ENCODE measurements at regions not wholly inside any gene's neighbourhood (a gene's known extent, or its start where the extent isn't known, plus 50 kb on each side); places are given as distances from the start of the nearest gene placed in this dataset.

GRCh38 chr1:81220614-81221071 is 580.1 kb upstream of the ADGRL2 start:
- Histone ChIP-seq H3K27me3 (ENCODE audit: control insufficient read depth in 1 of 2, insufficient read depth in 2 of 2, low read length in 2 of 2) (no peaks in the 10 kb centered on the region), H3K9ac (ENCODE audit: low read length) (no peak overlapping the region), H3K9me3 (ENCODE audit: low read length) (no peaks in the 10 kb centered on the region), H3K4me1 (ENCODE audit: insufficient read depth, low read length) (no peaks in the 10 kb centered on the region), H3K27ac (ENCODE audit: low read depth, low read length) (no peak overlapping the region), H3K4me3 (ENCODE audit: low read depth in 1 of 2, low read length in 2 of 2) (no peak overlapping the region), H3K36me3 (ENCODE audit: insufficient read depth, low read length) (no peaks in the 10 kb centered on the region)

DNA sequence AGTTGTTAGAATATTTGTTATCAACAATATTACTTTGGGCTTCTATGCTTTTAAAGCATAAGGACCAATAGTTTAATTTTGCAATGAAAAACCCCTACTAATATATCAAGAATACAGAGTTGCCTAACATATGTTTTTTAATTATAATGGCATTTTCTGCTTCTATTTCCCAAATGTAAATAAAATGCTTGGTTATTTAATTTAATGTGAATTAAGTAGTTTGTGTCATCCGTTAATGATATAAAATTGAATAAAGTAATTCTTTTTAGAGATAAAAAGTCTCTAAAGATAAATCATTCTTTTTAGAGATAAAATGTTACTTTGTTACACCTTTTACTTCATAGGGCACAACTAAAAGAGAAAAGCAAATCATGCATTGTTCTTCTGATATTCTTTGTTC is 583.7 kb upstream of the ADGRL2 start:
- Histone ChIP-seq H3K36me3 (ENCODE audit: insufficient read depth, low read length) (no peaks in the 10 kb centered on the region), H3K9ac (ENCODE audit: low read length) (no peak overlapping the region), H3K9me3 (ENCODE audit: low read length) (no peaks in the 10 kb centered on the region), H3K4me1 (ENCODE audit: insufficient read depth, low read length) (no peaks in the 10 kb centered on the region), H3K27ac (ENCODE audit: low read depth, low read length) (no peak overlapping the region), H3K27me3 (ENCODE audit: control insufficient read depth in 1 of 2, insufficient read depth in 2 of 2, low read length in 2 of 2) (no peaks in the 10 kb centered on the region), H3K4me3 (ENCODE audit: low read depth in 1 of 2, low read length in 2 of 2) (no peak overlapping the region)

- H3K9ac ChIP-seq (ENCODE audit: low read length), result no peak overlapping the region
- no peaks in the 10 kb centered on the region for H3K27me3 ChIP-seq (ENCODE audit: control insufficient read depth in 1 of 2, insufficient read depth in 2 of 2, low read length in 2 of 2)
- no peaks in the 10 kb centered on the region for H3K4me1 ChIP-seq (ENCODE audit: insufficient read depth, low read length)
- no peaks in the 10 kb centered on the region for H3K9me3 ChIP-seq (ENCODE audit: low read length)
- no peaks in the 10 kb centered on the region for H3K36me3 ChIP-seq (ENCODE audit: insufficient read depth, low read length)
- no peak overlapping the region for H3K4me3 ChIP-seq (ENCODE audit: low read depth in 1 of 2, low read length in 2 of 2)
- no peak overlapping the region for H3K27ac ChIP-seq (ENCODE audit: low read depth, low read length)
These were observed 587.5 kb upstream of the ADGRL2 start for GRCh38 chr1:81213279-81213678.

GRCh38 chr1:81209461-81209860 is 591.3 kb upstream of the ADGRL2 start:
- no peaks in the 10 kb centered on the region for H3K4me1 ChIP-seq (ENCODE audit: insufficient read depth, low read length)
- no peak overlapping the region for H3K9ac ChIP-seq (ENCODE audit: low read length)
- no peaks in the 10 kb centered on the region for H3K27me3 ChIP-seq (ENCODE audit: control insufficient read depth in 1 of 2, insufficient read depth in 2 of 2, low read length in 2 of 2)
- H3K9me3 ChIP-seq (ENCODE audit: low read length), result no peaks in the 10 kb centered on the region
- no peak overlapping the region for H3K4me3 ChIP-seq (ENCODE audit: low read depth in 1 of 2, low read length in 2 of 2)
- H3K27ac ChIP-seq (ENCODE audit: low read depth, low read length), result no peak overlapping the region
- no peaks in the 10 kb centered on the region for H3K36me3 ChIP-seq (ENCODE audit: insufficient read depth, low read length)

DNA sequence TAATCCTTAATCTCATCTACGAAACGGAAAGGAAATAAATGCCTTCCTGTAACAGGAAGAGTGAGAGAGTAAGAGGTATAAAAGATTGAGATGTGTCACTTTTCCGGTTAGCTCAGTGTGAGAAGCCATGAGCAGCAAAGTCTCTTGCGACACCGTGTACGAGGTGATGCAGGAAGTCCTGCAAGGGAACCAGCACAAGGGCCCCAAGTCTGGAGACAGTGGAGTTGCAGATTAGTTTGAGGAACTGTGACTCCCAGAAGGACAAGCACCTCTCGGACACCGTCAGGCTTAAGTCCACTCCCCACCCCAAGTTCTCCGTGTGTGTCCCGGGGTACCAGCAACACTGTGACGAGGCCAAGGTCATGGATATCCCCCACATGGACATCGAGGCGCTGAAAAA is 592.3 kb upstream of the ADGRL2 start:
- Histone ChIP-seq H3K27me3 (ENCODE audit: control insufficient read depth in 1 of 2, insufficient read depth in 2 of 2, low read length in 2 of 2) (no peaks in the 10 kb centered on the region), H3K4me3 (ENCODE audit: low read depth in 1 of 2, low read length in 2 of 2) (no peak overlapping the region), H3K9me3 (ENCODE audit: low read length) (no peaks in the 10 kb centered on the region), H3K36me3 (ENCODE audit: insufficient read depth, low read length) (no peaks in the 10 kb centered on the region), H3K27ac (ENCODE audit: low read depth, low read length) (no peak overlapping the region), H3K9ac (ENCODE audit: low read length) (no peak overlapping the region), H3K4me1 (ENCODE audit: insufficient read depth, low read length) (no peaks in the 10 kb centered on the region)

GRCh38 chr1:81205956-81206355 is 594.8 kb upstream of the ADGRL2 start:
- H3K27ac ChIP-seq (ENCODE audit: low read depth, low read length), result no peak overlapping the region
- H3K27me3 ChIP-seq (ENCODE audit: control insufficient read depth in 1 of 2, insufficient read depth in 2 of 2, low read length in 2 of 2), result no peaks in the 10 kb centered on the region
- no peaks in the 10 kb centered on the region for H3K4me1 ChIP-seq (ENCODE audit: insufficient read depth, low read length)
- H3K36me3 ChIP-seq (ENCODE audit: insufficient read depth, low read length), result no peaks in the 10 kb centered on the region
- no peaks in the 10 kb centered on the region for H3K9me3 ChIP-seq (ENCODE audit: low read length)
- no peak overlapping the region for H3K9ac ChIP-seq (ENCODE audit: low read length)
- no peak overlapping the region for H3K4me3 ChIP-seq (ENCODE audit: low read depth in 1 of 2, low read length in 2 of 2)

DNA sequence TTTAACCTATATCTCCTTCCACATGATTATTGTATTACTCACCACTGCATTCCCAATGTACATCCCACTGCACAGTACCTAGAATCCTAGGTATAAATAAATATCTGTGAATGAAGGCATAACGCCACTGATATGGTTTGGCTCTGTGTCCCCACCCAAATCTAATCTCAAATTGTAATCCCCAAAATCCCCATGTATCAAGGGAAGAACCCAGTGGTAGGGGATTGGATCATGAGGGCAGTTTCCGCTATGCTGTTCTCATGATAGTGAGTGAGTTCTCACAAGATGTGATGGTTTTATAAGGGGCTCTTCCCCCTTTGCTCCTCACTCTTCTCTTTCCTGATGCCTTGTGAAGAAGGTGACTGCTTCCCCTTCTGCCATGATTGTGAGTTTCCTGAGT is 599.0 kb upstream of the ADGRL2 start:
- Histone ChIP-seq H3K27ac (ENCODE audit: low read depth, low read length) (no peak overlapping the region), H3K27me3 (ENCODE audit: control insufficient read depth in 1 of 2, insufficient read depth in 2 of 2, low read length in 2 of 2) (no peaks in the 10 kb centered on the region), H3K4me3 (ENCODE audit: low read depth in 1 of 2, low read length in 2 of 2) (no peak overlapping the region), H3K9ac (ENCODE audit: low read length) (no peak overlapping the region), H3K36me3 (ENCODE audit: insufficient read depth, low read length) (no peaks in the 10 kb centered on the region), H3K4me1 (ENCODE audit: insufficient read depth, low read length) (no peaks in the 10 kb centered on the region), H3K9me3 (ENCODE audit: low read length) (no peaks in the 10 kb centered on the region)

DNA sequence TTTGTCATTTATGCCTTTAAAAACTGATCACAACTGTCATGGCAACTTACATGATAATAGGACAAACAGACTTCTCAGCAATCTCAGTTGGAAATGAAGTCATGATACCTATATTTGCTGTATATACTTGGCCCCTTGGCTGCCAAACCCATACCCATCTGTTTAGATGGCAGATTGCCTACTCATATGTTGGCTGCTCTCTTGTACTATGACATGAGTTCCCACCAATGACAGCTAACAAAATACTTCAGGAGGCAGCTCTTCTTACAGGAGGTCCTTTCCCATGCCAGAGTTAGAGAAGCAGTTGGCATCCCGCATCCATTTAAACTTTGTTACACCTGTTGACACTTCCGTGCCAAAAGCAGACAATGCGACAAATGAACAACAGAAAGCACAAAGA is 603.1 kb upstream of the ADGRL2 start:
- H3K4me1 ChIP-seq (ENCODE audit: insufficient read depth, low read length), result no peaks in the 10 kb centered on the region
- H3K27ac ChIP-seq (ENCODE audit: low read depth, low read length), result no peak overlapping the region
- no peak overlapping the region for H3K4me3 ChIP-seq (ENCODE audit: low read depth in 1 of 2, low read length in 2 of 2)
- H3K9ac ChIP-seq (ENCODE audit: low read length), result no peak overlapping the region
- H3K27me3 ChIP-seq (ENCODE audit: control insufficient read depth in 1 of 2, insufficient read depth in 2 of 2, low read length in 2 of 2), result no peaks in the 10 kb centered on the region
- H3K9me3 ChIP-seq (ENCODE audit: low read length), result no peaks in the 10 kb centered on the region
- no peaks in the 10 kb centered on the region for H3K36me3 ChIP-seq (ENCODE audit: insufficient read depth, low read length)

DNA sequence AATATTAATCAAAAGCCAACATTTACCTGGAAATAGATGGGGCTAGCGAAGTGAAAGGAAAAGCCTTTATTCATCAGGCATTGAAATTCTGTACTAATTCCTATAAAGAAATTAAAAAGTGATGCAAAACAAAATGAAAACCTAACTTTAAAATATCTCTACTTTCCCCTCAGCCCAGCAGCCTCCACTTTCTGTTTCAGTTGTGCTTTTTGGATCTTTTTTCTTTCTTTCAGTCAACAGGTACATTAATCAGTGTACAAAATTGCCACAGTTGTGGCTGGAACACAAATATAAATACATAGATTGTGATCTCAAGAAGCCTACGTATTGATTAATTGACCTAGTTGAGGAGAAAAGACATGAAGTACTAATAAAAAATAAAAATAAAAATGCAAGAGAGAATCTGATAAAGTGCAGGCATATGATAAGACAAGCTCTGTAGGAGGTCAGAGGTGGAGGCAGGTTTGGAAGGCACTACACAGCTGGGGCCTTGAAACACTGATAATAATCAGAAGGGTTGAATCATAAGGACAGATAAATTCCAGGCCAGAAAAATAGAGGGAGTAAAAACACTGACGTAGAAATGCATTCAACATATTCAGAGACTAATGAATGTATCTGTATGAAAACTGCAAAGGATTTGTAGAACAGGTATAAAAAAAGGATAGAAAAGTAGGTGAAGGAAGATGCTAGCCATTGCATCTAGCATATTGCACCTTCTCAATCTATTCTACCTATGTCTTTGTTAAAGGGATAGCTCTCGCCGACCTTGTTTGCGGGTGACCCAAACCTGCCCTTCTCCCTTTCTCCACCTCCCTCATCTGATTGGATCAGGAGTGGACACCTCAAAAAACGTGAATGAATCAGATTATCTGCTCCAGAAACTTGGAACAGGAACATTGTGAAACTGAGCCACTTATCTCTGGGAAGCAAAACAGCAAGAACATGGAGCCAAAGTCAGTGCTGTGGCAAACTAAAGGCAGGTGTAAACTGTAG is 607.8 kb upstream of the ADGRL2 start:
- H3K9me3 ChIP-seq (ENCODE audit: low read length), result no peaks in the 10 kb centered on the region
- H3K9ac ChIP-seq (ENCODE audit: low read length), result no peak overlapping the region
- no peaks in the 10 kb centered on the region for H3K36me3 ChIP-seq (ENCODE audit: insufficient read depth, low read length)
- H3K27ac ChIP-seq (ENCODE audit: low read depth, low read length), result no peak overlapping the region
- no peaks in the 10 kb centered on the region for H3K27me3 ChIP-seq (ENCODE audit: control insufficient read depth in 1 of 2, insufficient read depth in 2 of 2, low read length in 2 of 2)
- H3K4me1 ChIP-seq (ENCODE audit: insufficient read depth, low read length), result no peaks in the 10 kb centered on the region
- H3K4me3 ChIP-seq (ENCODE audit: low read depth in 1 of 2, low read length in 2 of 2), result no peak overlapping the region

GRCh38 chr1:81190003-81190402 is 610.7 kb upstream of the ADGRL2 start:
- Histone ChIP-seq H3K9ac (ENCODE audit: low read length) (no peak overlapping the region), H3K4me1 (ENCODE audit: insufficient read depth, low read length) (no peaks in the 10 kb centered on the region), H3K4me3 (ENCODE audit: low read depth in 1 of 2, low read length in 2 of 2) (no peak overlapping the region), H3K9me3 (ENCODE audit: low read length) (no peaks in the 10 kb centered on the region), H3K27ac (ENCODE audit: low read depth, low read length) (no peak overlapping the region), H3K27me3 (ENCODE audit: control insufficient read depth in 1 of 2, insufficient read depth in 2 of 2, low read length in 2 of 2) (no peaks in the 10 kb centered on the region), H3K36me3 (ENCODE audit: insufficient read depth, low read length) (no peaks in the 10 kb centered on the region)

DNA sequence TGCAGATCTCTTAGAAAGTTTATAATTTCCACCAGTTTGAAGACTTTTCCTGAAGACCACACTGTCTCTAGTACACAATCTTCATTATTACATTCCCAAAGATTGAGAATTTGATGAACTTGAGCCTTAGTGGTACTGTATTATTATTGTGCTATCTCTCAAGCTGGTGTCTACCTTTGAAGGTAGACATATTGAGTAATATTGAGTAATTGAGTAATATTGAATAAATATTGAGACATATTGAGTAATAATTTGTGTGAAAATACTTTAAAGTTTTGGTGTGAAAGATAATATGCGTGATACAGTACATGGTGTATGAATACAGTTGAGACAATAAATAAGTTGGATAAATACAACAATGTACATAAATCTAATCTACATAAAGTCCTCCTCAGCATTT is 613.1 kb upstream of the ADGRL2 start:
- H3K9me3 ChIP-seq (ENCODE audit: low read length), result no peaks in the 10 kb centered on the region

GRCh38 chr1:81186261-81186660 is 614.5 kb upstream of the ADGRL2 start:
- Histone ChIP-seq H3K36me3 (ENCODE audit: insufficient read depth, low read length) (no peaks in the 10 kb centered on the region), H3K9me3 (ENCODE audit: low read length) (no peaks in the 10 kb centered on the region), H3K4me3 (ENCODE audit: low read depth in 1 of 2, low read length in 2 of 2) (no peak overlapping the region), H3K9ac (ENCODE audit: low read length) (no peak overlapping the region), H3K4me1 (ENCODE audit: insufficient read depth, low read length) (no peaks in the 10 kb centered on the region), H3K27me3 (ENCODE audit: control insufficient read depth in 1 of 2, insufficient read depth in 2 of 2, low read length in 2 of 2) (no peaks in the 10 kb centered on the region), H3K27ac (ENCODE audit: low read depth, low read length) (no peak overlapping the region)

More for the DNA sequence above, 613.1 kb upstream of the ADGRL2 start:
- Histone ChIP-seq H3K27ac (ENCODE audit: low read depth, low read length) (no peak overlapping the region), H3K36me3 (ENCODE audit: insufficient read depth, low read length) (no peaks in the 10 kb centered on the region), H3K9ac (ENCODE audit: low read length) (no peak overlapping the region), H3K27me3 (ENCODE audit: control insufficient read depth in 1 of 2, insufficient read depth in 2 of 2, low read length in 2 of 2) (no peaks in the 10 kb centered on the region), H3K4me3 (ENCODE audit: low read depth in 1 of 2, low read length in 2 of 2) (no peak overlapping the region), H3K4me1 (ENCODE audit: insufficient read depth, low read length) (no peaks in the 10 kb centered on the region)
